RWPE1 (cell line): ENCODE measurements at regions not wholly inside any gene's neighbourhood (a gene's known extent, or its start where the extent isn't known, plus 50 kb on each side); places are given as distances from the start of the nearest gene placed in this dataset.

Experiments
- CTCF ChIA-PET: fragments of 350-600 bp; sonication (Branson Sonifier 250); formaldehyde crosslinking; extraction: SDS; loops from one replicate; lab custom pipeline; 2021; lab: Yijun Ruan, JAX
- POLR2A ChIA-PET: fragments of 400-600 bp; formaldehyde crosslinking; extraction: SDS; loops from one replicate; lab custom pipeline; 2020; ENCODE audit warnings: antibody characterized with exemption; ENCODE audit not compliant: low non-redundant PET; lab: Yijun Ruan, JAX
- DNase-seq: peaks from one replicate; pipeline ENCODE4 v3.0.0; 2012; ENCODE audit warnings: low spot score
- H3K27ac ChIP-seq: fragments of 450-650 bp; 2 replicates; pipeline ENCODE4 v1.5.1; 2017
- CTCF ChIP-seq: fragments of 450-650 bp; conservative IDR thresholded peaks from 2 replicates; pipeline ENCODE4 v1.5.1; 2017; ENCODE audit warnings: low read depth, mild to moderate bottlenecking

- CTCF ChIA-PET, result no interaction called here
- no peak for TF ChIP-seq CTCF
- H3K27ac ChIP-seq, result no peak overlapping the region
- no peak for DNase-seq
- POLR2A ChIA-PET, result no interaction called here
Measured at GRCh38 chr3:5339967-5340535, 152.5 kb downstream of the EDEM1 start.

GRCh38 chr3:5341610-5342009 lies 154.1 kb downstream of the EDEM1 start:
- CTCF ChIA-PET, result no interaction called here
- DNase-seq, result no peak
- TF ChIP-seq CTCF, result no peak
- POLR2A ChIA-PET, result no interaction called here
- no peak overlapping the region for H3K27ac ChIP-seq

DNA sequence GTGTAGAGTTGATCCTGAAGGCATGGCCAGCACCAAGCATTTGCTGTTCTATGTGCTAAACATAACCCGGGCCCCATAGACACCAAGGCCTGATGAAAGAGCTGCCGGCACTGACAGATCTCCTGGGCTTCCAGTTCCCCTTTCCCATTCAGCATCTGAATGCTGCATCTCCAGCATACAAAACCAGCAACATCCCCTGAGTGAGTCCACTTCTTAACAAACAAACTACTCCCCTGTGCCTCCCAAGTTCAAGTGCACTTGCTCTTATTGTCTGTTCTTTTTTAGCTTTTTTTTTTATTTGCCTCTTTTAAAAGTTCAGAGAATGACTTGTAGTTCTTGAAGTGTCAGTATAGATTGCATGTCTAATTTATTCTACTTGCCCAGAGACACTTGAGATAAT lies 156.0 kb downstream of the EDEM1 start:
- CTCF ChIA-PET, result interaction anchor here (0.7 kb wide), 1 partner anchor 1071 kb away, joined by 5 read pairs; no protein-coding TSS in a partner anchor
- no peak for DNase-seq

GRCh38 chr3:5344707-5345106 lies 157.2 kb downstream of the EDEM1 start:
- POLR2A ChIA-PET, result no interaction called here
- no peak overlapping the region for H3K27ac ChIP-seq
- TF ChIP-seq CTCF, result no peak
- DNase-seq, result no peak
- CTCF ChIA-PET, result no interaction called here

More for the DNA sequence above, 156.0 kb downstream of the EDEM1 start:
- no peak overlapping the region for H3K27ac ChIP-seq
- POLR2A ChIA-PET, result no interaction called here
- TF ChIP-seq CTCF, result no peak

GRCh38 chr3:5347486-5347885 lies 160.0 kb downstream of the EDEM1 start:
- no peak for DNase-seq
- no peak overlapping the region for H3K27ac ChIP-seq
- POLR2A ChIA-PET, result no interaction called here
- CTCF ChIA-PET, result no interaction called here
- no peak for TF ChIP-seq CTCF

DNA sequence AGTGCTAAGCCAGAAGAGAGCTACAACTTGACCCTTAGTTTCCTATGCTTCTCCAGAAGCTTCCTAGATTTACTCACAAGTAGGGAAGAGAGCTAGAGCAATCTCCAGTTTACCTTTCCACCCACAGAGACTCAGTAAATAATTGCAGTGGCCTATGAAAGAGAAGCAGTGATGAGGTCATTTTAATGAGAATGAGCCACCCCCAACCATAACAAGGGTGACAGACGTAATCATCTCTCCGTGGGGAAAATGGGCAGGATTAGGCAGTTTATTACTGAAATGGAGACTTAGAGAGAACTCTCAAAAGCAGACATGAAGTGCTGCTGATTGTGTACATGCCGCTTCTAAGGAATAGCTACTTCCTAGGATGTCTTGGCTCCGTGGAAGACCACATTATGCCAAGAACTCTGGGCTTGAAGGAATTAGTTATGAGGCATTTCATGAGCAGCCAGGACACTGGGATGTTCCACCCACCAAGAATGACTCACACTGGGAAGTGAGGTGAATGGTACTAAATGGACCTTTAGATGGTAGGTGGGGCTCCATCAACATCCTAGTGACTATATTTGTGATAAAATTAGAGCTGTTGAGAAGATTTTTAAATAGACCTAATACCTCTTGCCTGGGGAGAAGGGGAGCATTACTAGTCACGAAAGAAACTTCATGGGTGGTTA lies 160.9 kb downstream of the EDEM1 start:
- DNase-seq, result no peak
- ChIA-PET POLR2A (no interaction called here), CTCF (no interaction called here)
- no peak for TF ChIP-seq CTCF
- no peak overlapping the region for H3K27ac ChIP-seq
